HG03460 (cell line): ENCODE measurements at regions not wholly inside any gene's neighbourhood (a gene's known extent, or its start where the extent isn't known, plus 50 kb on each side); places are given as distances from the start of the nearest gene placed in this dataset.
"Not testable (repeated sequence)": the region's sequence is repeated elsewhere in the genome, so short reads cannot be mapped to it uniquely, and the experiment has no call there.

Experiments used
- ATAC-seq: cut with Tn5 transposase; IDR thresholded peaks from one replicate; pipeline ENCODE4 v1.9.1; 2021; ENCODE audit not compliant: unreplicated experiment

DNA sequence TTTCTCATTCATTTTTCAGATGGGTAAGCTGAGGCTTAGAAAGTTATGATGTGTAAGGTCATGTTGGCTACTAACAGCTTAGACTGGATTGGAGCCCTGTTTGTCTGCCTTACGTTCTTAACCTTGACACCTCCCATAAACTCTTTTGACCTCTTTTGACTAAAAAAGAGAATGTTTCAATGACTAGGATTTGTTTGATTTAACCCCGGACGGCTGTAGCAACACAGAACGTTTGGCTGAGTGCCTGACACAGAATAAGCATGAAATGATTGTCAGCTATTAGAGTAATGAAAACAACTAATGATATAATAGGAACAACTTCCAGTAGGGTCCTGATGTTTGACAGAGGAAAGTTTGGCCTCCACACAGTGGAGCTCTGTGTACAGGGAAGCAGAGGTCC is 83.3 kb upstream of the PDZD8 start:
- no peak for ATAC-seq

DNA sequence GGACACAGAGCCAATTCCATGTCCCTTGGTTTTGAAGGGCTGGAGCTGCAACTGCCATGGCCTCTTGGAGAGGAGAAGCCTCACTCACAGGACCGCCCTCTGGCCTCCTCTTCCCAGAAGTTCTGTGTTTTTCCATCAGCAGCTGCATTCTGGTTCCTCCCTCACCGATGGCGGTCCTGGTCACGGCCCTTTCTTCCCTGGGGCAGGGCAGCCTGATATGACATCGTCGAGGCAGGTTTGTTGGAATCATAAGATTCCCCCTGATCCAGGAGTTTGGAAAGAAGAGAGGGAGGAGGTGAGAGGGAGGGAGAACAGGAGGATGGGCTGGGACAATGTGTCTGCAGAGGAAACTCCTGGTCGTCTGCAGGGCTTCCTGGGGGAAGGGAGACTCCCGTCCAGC is 82.7 kb upstream of the PDZD8 start:
- ATAC-seq: no peak

DNA sequence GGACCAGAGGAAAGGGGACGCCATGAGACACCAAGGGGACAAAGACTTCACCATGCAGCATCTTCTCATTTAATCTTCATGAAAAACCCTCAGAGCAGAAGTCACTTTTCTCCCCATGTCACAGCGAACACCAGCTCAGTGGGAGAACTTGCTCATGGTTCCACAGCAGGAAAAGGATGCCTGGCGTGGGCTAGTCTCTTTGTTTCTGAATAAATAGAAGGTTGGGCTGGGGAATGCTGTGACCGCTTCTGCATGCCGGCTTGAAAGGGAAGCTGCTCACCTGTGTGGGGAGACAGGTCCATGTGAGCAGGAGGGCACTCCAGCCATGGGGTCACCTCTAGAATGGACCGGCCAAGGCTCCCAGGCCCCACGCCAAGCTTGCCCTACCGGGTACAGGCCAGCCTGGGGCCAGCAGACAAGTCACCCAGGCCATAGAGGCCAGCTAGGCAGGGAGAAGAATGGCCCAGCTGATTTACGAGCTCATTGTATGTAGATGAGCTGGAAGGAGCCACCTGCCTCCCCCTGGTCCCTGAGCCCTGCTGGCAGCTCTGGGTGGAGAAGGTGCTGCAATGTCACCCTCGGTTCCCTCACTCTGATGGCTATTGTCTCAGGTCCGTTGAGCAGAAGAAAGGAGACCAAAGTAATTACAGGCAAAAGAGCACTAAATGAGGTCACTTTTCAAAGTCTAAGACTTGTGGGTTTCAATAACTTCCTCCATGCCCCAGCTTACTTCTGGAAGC is 82.0 kb upstream of the PDZD8 start:
- ATAC-seq: no peak

DNA sequence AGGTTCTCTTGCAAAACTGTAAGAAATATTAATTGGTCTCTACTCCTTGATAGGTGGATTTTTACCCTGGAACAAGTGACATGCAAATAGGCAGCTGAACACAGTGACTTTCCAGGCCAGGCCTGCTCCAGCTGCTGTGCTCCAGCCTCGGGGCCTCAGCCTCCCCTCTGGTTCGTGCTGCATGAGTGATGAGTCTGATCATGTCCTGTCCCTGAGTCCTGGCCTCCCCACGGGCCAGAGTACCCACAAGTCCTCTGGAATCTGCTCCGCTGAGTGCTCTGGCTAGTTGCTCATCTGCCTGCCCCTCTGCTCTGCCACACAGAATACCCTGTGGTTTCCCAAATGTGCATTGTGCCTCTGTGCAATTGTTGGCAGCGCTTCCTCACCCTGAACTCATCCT is 80.1 kb upstream of the PDZD8 start:
- ATAC-seq: no peak

DNA sequence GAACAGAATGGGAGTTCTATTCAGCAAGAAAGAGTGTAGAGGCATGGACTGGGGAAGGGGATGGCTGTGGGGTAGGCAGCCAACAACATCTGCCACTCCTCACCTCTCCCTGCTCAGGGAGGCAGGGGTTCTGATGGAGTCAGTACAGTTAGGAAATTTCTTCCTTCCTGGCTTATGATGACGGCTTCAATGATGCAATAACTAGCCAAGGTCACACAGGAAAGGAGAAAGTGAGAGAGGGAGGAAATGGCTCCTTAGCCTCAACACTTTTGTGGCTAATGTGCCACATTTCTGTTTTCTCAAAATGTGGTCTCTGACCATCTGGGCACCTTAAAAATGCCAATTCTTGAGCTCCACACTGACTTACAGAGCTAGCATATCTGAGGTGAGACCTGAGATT is 79.3 kb upstream of the PDZD8 start:
- ATAC-seq: no peak

DNA sequence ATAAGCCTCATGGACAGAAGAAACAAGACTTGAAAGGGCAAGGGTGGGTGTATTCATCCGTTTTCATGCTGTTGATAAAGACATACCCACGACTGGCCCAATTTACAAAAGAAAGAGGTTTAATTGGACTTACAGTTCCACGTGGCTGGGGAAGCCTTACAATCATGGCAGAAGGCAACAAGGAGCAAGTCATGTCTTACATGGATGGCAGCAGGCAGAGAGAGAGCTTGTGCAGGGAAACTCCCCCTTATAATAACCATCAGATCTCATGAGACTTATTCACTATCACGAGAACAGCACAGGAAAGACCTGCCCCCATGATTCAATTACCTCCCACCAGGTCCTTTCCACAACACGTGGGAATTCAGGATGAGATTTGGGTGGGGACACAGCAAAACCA is 78.2 kb upstream of the PDZD8 start:
- not testable (repeated sequence) for ATAC-seq

DNA sequence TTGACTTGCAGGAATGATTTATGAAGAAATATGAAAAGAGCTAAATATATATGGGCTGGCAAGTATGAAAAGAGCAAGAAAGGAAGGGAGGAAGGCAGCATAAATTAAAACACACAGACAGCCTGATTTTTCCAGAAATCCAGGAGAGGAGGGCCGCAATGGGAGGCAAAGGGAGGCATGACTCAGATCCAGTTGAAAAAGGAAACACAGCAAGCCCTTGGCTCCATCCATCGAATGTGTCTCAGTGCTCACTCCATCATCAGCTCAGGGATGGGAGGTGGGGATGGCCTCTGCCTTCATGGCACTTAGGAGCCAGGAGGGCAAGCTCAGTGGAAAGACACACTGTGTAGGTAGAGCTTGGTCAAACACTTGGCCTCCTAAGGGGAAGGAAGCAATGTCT is 75.7 kb upstream of the PDZD8 start:
- ATAC-seq: no peak

DNA sequence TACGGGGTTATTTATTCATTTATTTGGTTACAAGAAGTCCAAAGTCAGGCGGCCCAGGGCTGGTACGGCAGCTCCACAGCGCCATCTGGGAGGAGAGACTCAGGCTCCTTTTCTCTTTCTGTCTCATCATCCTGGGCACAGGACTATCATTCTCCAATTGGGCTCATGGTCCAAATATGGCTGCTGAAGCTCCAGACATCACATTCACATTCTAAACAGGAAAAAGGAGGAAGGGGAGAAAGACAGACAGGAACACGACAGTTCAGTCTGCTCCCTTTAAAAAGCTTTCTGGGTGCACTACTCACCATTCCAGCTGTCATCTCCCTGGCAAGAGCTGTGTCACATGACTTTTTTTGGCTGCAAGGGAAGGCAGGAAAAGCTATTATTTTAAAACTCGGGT is 74.4 kb upstream of the PDZD8 start:
- ATAC-seq: no peak

DNA sequence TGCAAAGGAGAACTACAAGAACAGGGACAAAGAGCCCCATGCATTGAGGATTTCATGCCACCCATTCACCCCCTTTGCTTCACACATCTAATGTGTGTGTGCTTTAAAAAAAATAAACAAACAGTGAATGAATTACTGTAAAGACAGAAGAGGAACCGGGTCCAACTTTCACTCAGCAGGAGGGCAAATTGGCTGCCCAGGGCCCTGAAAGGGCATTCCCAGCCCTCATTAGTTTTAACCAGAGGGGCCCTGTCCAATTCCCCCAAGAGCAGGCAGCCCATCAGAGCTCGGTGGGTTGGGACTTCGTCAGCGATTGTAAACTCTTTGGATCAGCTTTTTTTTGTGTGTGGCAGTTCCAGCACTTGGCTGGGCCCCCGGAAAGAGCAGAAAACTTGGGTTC is 73.6 kb upstream of the PDZD8 start:
- no peak for ATAC-seq

DNA sequence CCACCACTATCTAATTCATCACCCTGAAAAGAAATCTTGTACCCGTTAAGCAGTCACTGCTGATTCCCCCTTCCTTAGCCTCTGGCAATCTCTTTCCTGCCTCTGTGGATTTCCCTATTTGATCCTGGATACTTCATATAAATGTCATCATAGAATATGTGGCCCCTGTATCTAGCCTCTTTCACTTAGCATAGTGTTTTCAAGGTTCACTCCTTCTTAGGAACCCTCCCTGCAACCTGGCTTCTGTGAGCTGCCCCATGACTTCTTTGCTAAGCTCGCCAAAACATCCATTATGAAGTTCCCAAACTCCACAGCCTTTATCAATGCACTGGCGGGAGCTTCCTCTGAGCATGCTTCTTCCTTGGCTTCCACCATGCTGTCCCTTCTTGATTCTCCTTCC is 70.8 kb upstream of the PDZD8 start:
- no peak for ATAC-seq

DNA sequence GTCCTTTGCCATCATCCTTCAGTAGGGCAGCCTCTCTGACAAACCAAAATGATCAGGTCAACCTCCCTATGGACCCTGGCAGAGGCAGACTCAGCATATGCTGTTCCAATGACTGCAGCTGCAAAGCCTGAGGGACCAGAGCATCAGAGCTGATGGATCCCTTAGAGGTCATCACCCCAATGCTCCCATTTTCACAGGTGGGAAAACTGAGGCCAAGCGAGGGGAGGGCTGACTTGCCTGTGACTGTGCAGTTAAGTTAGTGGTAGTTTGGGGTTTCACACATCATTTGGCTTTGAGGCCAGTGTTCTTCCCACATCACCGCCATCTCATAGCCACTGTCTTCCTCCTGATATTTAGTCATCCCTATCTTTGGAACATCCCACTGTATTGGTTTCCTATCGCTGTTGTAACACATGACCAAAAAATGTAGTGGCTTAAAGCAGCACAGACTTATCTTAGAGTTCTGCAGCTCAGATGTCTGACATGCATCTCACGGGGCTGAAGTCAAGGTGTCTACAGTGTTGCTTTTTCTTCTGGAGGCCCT is 69.3 kb upstream of the PDZD8 start:
- ATAC-seq: no peak

DNA sequence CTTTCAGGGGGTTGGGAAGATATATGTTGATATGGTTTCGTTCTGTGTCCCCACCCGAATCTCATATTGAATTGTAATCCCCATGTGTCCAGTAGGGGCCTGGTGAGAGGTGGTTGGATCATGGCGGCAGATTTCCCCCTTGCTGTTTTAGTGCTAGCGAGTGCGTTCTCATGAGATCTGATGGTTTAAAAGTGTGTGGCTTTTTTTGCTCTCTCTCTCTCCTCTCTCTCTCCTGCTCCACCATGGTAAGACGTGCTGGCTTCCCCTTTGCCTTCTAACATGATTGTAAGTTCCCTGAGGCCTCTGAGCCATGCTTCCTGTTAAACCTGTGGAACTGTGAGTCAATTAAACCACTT is 68.4 kb upstream of the PDZD8 start:
- ATAC-seq: no peak

DNA sequence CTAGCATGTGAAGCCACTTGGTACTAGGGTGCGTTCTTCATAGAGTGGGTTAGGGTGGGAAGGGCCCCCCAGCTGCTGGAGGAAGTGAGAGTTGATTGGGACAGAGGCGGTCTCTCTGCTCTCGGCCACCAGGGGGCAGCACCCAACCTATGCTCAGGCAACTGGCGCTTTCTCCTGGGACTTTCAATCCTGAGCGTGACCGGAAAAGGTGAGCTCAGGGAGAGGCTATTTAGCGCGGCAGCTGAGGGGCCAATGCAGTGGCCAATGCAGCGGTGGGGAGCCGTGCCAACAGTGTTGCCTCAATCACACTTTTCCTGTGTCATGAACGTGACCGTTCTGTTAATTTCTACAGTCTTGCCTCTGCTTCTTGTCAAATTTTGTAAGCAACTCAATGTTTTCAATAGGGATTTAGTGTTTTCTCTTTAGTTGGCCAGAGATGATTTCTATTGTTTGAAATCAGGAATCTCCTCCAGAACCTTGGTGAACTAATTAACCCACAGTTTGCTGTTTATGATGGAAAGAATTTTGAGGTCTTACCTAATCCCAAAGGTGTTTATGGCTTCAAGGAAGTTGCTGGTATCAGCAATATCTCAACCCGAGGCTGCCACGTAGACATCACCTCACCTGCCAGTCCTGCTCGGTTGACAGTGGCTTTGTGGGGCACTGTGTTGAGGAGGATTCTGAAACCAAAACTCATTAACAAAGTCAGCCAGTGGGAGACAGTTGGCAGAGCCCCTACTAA is 67.9 kb upstream of the PDZD8 start:
- ATAC-seq: peak; percentile 59

DNA sequence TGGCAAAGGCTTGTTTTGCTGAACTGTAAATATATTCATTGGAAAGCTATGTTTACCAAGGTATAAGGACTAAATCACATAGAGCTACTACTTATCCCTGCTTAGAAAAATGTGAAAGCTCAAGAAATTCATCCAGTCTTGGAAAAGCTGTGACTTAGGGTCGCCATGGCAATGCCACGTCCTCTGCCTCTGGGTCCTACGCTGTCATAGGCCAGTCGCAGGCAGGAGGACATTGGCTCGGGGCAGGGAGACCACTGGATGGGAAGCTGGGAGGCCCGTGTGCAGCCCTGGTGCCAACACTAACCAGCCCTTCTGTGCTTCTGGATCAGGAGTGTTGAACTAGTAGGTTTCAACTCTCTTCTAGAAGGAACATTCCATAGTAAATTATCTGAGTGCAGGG is 67.3 kb upstream of the PDZD8 start:
- ATAC-seq: peak; percentile 8

DNA sequence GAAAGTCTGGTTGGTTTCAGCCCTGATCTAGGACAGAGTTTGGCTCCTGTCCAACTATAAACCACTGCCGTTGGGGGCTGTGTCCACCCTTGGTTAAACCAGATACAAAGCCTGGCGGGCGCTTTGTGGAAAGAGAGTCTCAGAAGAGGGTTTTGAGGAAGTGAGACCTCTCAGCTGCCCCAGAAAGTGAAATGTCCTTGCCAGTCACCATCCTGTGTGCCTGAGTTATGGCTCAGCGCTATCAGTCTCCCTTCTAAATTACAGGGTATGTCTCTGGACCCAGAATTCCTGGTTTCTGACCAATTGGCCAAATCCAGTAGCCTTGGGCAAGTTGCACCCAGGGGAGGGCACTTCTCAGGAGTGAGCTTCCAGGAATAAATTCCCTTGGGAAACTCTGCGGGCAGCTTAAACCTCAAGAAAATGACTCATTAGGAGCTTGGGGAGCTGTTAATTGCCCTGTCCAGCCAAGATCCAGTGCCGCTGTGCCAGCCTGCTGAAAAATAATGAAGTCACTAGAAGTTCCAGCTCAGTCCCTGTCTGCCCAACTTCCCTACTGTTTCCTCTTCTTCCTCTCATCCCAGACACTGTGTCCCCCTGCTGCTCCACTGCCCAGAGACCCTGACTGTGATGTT is 66.7 kb upstream of the PDZD8 start:
- peak; percentile 70 for ATAC-seq

DNA sequence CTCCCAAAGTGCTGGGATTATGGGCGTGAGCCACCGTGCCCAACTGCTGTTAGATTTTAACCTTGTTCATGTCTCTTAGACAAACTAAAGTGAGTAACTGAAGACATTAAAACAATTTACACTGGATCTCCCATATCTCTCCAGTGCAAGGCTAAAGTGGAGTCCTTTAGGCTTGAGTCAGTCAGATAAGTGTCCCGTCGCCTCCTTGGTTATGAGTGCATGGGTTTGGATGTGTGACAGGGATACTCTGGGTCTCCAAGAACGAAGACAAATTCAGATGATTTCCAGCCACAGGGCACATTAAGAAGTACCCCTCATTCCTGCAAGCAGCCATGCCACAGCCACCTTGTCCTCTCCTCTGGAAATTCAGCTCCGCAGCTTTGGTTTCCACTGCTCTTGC is 66.1 kb upstream of the PDZD8 start:
- ATAC-seq: no peak

DNA sequence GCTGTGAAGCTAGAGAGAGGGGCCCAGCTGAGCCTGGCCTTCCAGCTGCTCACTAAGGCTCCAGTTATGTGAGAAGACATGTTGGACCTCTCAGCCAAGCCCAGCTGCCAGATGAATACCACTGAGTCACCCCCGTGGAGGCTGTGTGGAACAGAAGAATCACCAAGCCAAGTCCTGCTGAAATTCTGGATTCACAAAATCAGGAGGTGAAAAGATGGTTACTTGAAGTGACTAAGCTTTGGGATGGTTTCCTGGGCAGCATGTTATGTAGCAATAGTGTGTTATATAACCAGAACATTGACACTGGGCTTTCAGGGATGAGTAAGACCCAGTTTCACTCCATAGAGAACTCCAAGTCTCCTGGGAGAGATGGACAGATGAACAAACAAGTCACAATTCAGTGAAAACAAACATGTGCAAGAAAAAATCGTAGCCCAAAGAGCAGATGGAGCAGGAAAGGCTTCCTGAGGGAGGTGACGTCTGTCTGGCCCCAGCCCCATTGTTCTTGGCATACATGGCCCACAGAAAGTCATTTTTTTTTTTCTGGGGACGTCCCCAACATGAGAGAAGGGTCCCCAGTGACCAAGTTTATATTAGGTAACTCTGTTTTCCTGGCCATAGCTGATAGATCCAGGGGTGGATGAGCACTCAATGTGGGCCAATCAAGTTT is 64.1 kb upstream of the PDZD8 start:
- no peak for ATAC-seq

DNA sequence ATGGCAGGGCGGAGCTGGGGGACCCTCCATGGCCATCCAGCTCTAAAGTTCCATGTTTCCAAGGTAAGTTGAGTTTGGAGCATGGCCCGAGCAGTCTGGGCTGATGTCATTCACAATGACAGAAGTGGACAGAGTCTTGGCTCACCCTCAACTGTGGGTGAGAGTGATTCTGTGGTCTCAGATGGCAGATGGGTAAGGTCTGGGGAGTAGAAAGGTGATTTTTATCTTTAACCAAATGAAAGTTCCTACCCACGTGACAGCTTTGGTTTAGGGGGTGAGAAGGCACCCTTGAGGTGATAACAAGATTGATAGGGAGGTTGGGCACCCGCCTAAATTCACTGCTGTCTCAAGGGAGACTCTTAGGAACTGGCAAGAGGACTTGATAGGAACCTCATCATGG is 57.6 kb upstream of the PDZD8 start:
- ATAC-seq: no peak

DNA sequence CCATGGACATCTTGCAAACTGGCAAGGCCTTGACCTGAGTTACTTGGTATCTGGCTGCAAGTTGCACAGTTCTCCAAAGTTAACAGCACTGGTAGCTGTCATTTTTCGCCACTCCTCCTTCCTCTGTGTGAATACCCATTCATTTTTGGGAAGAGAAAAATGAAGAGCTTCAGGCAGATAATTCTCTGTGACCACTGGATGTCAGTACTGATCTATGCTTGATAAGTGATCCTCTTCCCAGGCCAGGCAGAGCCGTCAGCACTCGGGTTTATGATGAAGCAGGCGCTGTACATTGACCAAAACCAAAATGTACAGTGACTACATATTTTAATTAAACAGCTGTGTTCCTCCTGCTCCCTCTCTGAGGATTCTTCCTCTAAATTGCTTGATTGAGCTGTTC is 55.9 kb upstream of the PDZD8 start:
- no peak for ATAC-seq

DNA sequence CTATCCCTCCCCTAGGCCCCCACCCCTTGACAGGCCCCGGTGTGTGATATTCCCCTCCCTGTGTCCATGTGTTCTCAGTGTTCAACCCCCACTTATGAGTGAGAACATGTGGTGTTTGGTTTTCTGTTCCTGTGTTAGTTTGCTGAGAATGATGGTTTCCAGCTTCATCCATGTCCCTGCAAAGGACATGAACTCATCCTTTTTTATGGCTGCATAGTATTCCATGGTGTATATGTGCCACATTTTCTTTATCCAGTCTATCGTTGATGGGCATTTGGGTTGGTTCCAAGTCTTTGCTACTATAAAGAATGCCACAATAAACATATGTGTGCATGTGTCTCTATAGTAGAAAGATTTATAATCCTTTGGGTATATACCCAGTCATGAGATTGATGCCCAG is 55.3 kb upstream of the PDZD8 start:
- ATAC-seq: not testable (repeated sequence)

DNA sequence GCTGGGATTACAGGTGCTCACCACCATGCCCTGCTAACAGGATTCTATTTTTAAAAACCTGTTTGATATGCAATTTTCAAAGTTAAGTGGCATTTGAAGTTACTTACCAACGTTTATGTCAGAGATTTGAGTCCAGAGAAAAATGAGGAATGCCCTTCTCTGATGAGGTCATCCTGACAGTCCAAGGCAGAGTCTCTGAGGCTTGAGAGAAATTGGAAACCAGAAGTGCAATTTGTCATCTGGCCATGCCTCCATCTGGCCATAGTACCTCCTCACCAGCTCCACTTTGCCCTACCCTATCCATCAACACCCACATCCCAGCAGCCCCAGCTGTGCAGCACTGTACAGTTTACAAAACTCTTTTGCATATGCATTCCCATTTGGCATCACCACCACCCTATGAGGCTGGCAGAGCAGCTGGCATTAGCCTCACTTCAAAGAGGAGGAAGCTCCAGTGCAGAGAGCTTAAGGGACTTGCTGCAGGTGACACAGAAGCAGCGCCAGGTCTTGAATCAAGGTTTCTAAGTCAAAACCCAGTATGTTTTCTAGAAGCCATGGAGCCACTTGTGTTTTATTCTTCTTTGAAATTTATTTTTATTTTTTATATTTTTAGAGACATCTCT is 54.5 kb upstream of the PDZD8 start:
- ATAC-seq: no peak
